ENCODE measurements at regions not wholly inside any gene's neighbourhood (a gene's known extent, or its start where the extent isn't known, plus 50 kb on each side); places are given as distances from the start of the nearest gene placed in this dataset.
"Not testable (repeated sequence)": the region's sequence is repeated elsewhere in the genome, so short reads cannot be mapped to it uniquely, and the experiment has no call there.

DNA sequence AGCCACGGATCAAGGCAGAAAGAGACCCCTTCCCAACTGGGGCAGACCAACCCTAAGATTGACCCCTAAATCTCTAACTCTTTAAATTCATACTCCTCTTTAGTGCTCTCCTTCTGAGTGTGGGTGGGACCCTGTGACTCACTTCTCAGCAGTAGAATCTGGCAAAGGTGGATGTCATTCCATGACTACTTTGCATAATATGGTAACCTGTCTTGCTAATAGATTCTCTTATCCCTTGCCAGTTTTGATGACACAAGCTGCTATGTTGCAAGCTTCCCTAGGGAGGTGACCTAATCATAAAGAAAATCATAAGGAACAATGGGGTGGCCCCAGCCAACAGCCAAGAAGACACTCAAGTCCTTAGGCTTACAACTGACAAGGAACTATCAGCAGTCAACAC, 155.4 kb upstream of the VWC2 start:
- DNase-seq: no peak

DNA sequence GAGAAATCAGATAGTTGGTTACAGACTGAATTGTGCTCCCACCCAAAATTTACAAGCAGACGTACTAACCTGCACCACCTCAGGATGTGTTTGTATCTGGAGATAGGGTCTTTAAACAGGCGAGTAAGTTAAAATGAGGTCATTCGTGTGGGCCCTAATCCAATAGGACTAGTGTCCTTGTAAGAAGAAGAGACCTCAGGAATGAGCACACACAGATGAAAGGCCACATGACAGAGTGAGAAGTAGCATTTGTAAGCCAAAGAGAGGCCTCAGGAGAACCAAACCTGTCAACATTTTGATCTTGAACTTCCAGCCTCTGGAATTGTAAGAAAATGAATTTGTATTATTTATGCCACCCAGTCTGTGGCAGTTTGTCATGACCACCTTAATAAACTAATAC, 149.5 kb upstream of the VWC2 start:
- DNase-seq: no peak

DNA sequence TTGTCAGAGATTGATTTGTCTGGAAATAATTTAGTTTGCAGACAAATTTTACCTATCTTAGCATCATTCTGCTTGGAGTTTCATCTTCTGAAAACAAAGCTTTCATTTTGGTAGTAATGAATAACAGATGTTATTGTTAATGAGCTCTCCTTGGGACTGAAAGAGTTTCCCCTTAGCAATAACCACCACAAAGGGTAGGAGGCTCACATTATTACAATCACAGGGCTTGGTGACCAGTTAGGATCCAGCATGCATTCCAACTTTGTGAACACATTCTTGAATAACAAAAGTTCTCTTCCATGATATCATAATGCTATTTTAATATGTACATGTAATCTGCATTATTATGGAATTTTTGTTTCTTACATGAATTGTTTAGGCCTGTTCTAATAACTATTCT, 148.8 kb upstream of the VWC2 start:
- no peak for DNase-seq

DNA sequence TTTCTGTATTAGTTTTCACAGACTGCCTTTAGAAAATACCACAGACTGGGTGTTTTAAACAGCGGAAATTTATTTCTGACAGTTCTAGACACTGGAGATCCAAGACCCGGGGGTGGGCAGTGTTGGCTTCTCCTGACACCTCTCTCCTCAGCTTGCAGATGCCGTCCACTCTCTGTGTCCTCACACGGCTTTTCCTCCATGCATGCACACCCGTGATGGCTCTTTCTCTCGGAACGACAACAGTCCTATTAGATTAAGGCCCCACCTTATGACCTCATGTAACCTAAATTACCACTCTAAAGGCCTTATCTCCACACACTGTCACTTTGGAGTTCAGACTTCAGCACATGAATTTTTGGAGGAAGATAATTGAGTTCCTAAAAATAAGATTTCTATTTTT, 142.9 kb upstream of the VWC2 start:
- no peak for DNase-seq

DNA sequence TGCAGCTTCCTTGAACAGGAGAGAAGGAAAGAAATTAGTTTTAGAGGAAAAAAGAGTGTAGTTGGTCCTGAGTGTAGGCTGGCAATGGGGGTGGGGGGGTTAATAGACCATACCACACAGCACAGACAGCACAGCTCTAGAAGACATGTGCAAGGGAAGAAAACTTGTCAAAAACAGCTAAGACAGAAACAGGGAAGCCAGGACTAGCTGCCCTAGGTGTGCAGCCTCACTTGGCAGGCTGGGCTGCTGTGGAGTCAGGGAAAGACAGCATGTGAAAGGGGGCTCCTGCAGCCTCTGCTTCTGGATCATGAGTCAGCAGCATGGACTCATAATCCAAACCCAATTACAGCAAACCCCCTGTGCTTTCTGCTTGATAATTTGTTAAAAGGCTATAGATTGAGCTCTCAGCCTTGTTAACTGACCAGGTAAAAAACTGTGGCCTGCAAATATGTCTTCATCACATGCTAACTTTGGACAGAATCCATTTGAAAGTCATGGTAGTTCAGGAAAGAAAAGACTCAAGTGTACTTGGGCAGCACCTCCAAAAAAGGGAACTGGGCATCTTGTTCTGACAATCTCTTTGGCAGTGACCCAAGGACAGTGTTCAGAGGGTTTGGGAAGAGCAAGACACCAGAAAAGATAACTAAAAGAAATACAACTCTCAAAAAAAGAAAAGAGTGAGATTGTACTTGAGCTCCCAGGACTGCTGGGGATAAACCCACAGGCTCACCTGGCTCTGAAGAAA, 142.2 kb upstream of the VWC2 start:
- no peak for DNase-seq

DNA sequence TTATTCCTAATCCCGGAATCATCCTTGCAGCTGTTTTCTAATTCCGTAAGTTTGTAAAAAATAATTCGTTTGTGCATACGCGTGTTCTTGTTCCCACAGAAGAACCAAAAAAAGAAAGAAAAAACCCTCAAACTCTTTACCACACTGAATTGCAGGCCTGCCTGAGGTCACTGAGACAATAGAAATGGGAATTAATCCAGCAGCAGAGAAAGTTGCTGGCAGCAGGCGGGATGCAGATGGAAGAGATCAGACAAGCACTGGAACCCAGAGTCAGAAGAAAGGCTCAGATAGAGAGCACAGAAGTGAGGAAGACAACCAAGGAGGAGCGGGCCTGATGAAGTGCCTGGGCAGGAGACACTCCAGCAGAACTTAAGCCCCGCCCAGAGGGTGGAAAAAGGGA, 141.5 kb upstream of the VWC2 start:
- no peak for DNase-seq

DNA sequence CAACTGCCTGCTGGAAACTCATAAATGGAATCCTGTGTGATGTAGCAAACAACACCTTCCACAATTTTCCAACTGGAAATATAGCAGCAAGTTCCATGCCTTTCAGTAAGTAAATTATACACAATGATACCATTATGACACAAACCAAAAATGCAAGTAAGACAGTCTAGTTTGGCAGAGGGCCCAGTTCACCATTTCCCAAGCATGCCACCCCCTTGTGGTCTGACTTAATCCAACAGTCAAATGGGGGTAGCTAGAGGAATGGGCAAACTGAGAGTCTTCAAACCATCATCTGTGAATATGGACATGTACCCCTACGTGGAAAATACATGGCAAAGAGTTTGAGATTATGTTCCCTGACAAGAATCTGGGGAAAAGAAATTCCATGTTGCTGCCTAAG, 137.6 kb upstream of the VWC2 start:
- no peak for DNase-seq

DNA sequence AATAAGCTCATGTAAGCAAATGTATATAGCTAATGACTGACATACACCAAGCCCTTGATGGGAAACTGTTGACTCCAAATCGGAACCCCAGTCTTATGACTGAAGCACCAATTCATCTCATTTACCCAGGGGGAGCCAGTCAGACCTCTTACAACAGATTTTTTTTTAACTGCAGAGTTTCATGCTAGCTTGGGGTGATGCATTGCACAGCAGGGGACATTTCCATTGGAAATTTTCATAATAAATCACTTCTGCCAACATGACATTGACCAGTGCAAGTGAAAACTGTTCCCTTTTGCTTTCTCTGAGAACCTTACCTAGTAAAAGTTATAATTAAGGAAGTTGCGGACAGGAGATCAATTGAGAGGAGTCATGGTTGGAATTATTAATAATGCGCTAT, 137.0 kb upstream of the VWC2 start:
- DNase-seq: no peak

DNA sequence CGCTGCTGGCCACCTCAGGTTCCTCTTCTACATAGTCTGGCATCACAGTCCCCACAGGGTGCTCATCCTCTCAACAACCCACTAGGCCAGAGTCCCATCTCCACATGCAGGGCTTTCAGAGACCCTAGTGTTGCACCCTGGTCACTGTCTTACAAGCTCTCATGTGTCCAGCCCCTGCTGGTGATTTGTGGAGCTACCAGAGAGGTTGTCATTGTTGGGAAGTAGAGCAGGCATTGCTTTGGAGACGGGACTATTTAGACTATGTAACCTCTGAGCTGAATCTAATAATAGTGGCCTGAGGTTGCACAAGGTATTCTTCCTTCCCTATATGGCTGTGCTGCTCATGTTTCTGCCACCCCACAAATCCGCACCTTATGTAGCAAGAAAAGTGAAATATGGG, 135.3 kb upstream of the VWC2 start:
- DNase-seq: no peak

DNA sequence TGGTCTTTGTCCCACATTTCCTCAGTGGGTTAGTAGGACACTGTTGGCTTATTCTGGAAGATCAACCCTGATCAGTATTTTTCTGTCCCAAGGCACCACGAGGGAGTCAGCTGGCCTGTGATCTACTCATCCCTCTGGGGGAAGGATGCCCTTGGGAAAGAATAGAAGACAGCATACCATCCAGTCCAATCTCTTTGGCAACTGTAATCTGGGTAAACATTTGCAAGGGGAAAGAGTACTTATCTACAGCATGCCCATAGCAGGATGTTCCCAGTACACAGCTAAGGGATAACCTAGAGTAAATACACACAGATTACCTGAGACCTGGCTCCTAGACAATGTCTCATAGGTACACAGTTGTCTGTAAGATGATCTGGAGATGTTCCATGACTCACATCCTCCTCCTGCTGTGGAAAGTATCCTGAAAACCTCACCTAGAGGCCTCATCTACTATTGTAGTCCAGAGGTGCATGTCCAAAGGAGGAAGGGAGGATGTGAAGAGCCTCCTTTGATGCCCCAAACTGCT, 134.3 kb upstream of the VWC2 start:
- no peak for DNase-seq

DNA sequence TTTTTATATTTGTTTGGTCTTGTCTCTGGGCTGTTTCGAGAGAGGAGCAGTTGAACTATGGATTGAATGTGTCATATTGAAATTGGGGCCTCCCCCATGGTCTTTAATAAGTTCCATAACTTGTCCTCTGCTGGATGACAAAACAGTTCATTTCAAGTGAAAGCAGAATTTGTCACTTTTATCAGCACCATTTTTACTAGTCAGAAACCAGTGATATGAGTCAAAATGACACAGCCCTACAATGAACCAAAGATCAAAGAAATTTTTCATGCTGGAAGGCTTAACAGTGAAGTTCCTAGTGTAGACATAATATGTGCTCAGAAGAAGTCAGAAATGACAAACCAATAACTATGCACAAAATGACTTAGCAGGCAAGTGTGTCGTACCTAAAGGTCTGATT, 133.6 kb upstream of the VWC2 start:
- no peak for DNase-seq

DNA sequence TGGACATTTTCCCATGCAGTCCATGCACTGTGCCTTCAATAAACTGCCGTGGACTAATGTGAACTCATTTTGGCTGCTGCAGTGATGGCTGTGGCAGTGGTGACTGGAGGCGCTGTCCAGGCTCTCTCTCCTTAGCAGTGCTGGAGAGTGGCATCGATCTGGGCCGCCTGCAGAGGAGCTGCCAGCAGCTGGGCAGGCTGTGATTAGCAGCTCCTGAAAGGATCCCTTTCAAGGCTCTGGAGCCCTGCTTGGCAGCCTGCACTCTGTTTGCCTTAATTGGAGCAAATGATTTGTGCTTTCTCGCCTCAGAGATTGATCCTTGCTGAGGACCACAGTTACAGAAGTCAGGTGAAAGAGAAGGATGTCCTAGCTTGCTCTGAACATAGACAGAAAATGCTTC, 130.1 kb upstream of the VWC2 start:
- DNase-seq: no peak

DNA sequence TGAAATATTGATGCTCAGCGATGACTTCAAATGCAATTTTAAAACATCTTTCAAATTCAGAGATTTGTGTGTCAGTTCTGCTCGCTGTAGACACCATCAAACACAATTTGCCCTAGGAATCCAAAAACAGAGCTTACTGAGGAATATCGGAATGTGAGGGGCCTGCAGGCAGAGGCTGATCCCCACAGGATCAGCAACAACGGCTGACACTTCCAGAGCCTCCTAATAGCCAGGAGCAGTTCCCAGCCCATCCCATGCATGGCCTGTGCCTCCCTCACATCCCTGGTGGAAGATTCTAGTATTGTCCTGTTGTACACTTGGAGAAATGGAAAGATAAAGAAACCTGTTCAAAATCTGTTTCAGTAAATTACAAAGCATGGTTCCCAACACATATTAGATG, 129.7 kb upstream of the VWC2 start:
- DNase-seq: no peak

DNA sequence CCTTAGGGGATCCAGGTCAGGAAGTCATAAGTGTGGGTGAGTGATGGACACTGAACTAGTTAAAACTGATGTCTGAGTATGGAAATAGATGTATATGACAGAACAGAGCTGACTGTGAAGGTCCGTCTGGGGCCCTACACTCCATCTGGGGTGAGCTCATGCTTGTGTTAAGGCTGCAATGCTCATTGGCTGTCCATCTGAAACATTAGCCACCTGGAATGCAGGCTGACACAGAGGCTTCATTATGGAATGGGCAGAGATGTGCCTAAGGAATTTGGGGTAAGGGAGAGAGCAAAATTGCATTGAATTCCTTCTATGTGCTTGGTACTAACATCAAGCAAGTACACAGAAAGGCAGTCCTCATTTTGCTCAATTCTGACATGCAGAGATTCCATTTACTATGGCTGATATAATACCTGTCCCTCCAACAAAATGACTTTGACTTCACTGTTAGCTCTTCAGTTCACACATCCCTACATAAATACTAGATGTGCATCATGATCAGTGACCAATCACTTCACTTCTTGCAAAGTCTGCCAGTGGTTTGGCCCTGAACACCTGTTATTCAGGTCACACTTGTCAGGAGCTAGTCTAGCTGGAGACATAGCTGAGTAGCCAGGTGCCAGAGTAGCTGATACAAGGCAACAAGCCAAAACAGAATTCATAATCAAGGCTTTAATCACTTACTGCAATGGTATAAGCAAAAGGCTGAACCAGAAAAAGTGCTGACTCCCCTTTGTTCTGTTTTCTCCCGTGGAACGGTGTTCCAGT, 128.9 kb upstream of the VWC2 start:
- DNase-seq: no peak

DNA sequence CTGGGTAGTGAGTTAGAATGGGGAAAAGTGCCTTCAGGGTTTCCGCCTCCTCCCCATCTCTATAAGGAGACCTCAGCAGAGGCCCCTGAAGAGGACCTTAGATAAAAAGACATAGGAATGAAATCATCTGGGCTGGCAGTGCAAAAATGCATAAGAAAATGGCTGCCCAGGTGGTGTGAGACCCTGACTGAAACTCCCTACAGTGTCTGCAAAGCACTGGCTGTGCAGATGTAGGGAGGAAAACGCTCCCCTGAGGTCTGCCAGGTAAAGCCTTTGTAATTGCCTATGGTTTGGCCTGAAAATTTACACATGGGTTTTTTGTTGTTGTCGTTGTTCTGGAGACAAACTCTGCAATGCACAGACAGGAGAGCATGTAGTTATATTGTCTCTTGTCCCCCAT, 128.1 kb upstream of the VWC2 start:
- no peak for DNase-seq

DNA sequence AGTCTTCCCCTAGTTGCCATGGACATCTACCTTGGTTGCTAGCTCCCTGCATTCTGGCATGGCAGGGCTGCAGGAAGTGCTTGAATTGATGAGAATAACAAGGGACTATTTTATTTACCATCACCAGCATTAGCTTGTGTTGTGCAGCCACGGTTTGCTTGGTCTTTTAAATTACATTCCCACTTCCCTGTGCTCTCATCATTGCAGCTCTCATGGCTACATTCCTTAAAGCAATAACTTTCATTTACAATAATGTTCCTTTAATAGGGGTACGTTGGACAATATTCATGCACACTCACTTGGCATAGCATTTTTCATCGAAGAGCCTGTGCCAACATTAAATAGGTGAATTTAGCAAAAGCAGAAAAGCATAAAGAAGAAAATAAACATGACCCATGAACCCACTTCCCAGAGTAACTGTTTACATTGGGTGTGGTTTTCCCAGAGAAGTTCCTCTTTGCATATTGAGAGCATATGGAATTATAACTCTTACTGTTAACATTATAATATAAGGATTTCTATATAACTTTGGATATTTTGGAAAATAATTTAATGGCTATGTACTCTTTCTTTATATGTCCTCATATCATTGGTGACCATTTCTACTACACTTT, 113.2 kb upstream of the VWC2 start:
- no peak for DNase-seq

DNA sequence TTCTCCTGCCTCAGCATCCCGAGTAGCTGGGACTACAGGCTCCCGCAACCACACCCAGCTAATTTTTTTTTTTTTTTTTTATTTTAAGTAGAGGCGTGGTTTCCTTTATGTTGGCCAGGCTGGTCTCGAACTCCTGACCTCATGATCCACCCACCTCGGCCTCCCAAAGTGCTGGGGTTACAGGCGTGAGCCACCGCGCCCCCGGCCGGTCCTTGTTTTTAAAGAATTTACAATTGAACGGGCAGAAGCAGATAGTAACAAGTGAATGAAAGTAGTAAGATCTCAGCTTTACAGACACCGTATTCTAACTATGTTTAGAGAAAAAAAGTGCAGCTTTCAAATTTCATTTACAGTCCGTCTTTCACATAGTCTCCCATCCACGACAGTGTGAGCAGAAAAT, 112.5 kb upstream of the VWC2 start:
- no peak for DNase-seq

DNA sequence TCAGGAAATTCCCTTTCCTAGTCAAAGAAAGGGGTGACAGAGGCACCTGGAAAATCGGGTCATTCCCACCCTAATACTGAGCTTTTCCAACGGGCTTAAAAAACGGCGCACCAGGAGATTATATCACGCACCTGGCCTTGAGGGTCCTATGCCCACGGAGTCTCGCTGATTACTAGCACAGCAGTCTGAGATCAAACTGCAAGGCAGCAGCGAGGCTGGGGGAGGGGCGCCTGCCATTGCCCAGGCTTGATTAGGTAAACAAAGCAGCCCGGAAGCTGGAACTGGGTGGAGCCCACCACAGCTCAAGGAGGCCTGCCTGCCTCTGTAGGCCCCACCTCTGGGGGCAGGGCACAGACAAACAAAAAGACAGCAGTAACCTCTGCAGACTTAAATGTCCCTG, 107.5 kb upstream of the VWC2 start:
- not testable (repeated sequence) for DNase-seq

DNA sequence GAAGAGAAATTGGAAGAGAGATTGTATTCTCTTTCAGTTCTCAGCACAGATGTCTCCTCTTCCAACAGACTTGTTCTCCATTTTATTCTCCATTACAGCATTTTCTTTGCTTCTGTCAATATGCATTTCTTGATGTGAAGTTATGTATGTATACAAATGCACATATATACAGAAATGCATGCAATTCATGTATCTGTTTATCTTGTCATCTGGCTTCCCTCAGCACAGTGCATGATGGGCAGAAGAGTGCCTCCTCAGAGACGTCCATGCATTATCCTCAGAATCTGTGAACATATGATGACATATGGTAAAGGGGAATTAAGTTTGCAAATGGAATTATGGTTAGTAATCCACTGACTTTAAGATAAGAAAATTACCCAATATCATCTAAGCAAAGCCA, 106.7 kb upstream of the VWC2 start:
- DNase-seq: no peak

DNA sequence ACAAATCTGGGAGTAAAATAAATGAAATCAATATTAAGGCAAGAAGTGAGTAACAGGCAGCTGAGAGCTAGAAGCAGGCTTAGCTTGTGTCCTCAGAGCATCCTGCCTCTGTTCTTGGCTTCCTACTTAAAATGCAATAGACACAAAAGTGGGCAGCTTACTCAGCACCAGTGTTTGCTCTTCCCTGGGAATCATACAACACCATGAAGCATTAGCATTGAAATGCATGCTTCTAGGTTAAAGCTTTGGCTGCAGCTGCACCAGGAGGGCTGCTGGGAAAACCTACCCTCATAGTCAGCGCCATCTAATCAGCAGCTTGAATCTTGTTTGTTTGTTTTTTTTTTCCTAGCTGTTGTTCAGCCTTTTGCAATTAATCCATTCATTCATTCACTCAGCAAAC, 104.2 kb upstream of the VWC2 start:
- DNase-seq: no peak

DNA sequence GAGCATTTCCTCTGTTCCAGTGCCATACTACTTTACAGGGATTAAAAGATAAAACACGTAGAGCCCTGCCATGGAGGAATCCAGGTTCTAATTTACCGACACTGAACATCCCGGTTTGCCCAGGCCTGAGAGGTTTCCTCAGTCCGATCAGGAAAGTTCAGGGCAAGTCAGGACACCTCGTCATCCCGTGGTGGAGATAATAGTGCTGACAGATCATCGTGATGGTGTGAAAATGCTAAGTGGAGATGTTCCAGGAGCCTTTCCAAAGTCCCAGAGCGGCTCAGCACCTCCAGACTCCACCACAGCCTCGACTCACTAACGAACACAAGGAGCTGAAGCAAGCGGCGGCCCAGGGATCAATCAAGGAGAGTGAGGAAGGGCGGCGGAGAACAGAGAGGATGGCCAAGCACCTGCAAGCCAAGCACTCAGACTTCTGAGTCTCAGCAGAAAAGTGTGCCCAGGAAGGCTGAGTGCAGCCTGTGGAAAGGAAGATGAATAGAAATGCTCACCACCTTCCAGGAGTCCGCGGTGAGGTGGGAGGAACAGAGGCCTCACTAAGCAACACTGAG, 103.7 kb upstream of the VWC2 start:
- no peak for DNase-seq

DNA sequence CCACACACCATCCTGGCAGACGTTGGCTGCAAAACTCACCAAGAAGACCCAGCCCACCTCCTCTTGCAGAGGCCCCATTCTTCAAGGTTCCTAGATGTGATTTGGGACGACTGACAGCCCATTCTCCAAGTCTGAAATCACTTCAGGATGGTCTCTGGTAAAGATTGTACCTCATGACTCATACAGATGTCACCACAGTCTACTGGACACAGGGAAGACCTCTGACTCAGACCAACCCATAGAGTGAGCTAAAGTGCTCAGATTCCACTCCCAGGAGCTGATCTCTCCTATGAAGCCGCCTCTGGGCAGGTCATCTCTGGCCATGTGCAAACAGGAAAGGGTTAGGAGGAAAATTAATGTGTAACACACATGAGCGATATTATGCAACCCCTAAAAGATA, 102.4 kb upstream of the VWC2 start:
- no peak for DNase-seq

DNA sequence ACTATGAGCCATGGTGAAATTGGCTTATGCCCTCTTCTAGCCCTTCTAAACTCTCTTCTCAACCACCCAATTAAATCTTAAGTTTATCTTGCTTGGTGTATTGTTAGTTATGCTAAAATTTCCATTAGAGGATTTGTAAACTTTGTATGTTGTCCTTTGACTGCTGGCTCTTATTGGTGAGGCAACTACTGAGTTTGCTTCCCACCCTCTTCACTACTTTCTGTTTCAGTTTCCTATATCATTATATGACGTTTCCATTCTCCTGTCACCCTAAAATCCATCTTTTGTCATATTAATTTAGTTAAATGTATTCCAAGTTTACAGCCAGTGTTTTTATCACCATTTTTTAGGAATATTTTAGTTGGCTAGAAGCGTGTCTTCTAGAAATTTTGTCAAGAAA, 80.9 kb upstream of the VWC2 start:
- DNase-seq: no peak

DNA sequence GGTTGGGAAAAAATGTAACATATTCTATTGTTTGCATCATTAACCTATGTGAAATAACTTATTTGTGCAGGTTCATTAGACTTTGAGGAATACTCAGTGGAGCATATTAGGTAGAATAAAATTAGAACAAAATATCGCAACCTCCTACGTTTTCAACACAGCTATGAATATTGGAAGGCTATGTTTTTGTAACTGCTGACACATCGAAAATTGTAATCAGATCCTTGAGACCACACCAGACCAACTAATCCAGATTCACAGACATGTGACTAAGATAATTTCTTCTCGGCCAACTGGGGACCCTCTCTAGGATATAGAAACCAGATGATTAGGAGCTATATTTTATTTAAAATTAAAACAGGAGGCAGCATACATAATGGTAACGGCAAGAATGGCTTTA, 77.5 kb upstream of the VWC2 start:
- no peak for DNase-seq
